HL-60 (cell line): ENCODE measurements at regions not wholly inside any gene's neighbourhood (a gene's known extent, or its start where the extent isn't known, plus 50 kb on each side); places are given as distances from the start of the nearest gene placed in this dataset.
"Not testable (repeated sequence)": the region's sequence is repeated elsewhere in the genome, so short reads cannot be mapped to it uniquely, and the experiment has no call there.

Experiments used
- CTCF ChIP-seq: IDR thresholded peaks from one replicate; pipeline ENCODE4 v1.5.1; 2011; ENCODE audit warnings: low read length, control low read depth, inconsistent platforms; ENCODE audit not compliant: insufficient read depth
- POLR2AphosphoS5 ChIP-seq: IDR thresholded peaks from 2 replicates; pipeline ENCODE4 v1.6.1; 2012; ENCODE audit warnings: low read depth
- SPI1 ChIP-seq: IDR thresholded peaks from 2 replicates; pipeline ENCODE4 v1.6.1; 2012; ENCODE audit warnings: low read depth, mild to moderate bottlenecking, borderline replicate concordance

GRCh38 chrX:128954697-128955096, 568.6 kb downstream of the SMARCA1 start:
- TF ChIP-seq POLR2AphosphoS5, CTCF, SPI1: not testable (repeated sequence)
